SK-N-SH treated with all-trans-retinoic acid at 6 μM for 48 hours (cell line): ENCODE measurements at regions not wholly inside any gene's neighbourhood (a gene's known extent, or its start where the extent isn't known, plus 50 kb on each side); places are given as distances from the start of the nearest gene placed in this dataset.

Source experiments
- ARNTL ChIP-seq: fragments of 450-650 bp; formaldehyde crosslinking; IDR thresholded peaks from 2 replicates; pipeline ENCODE4 v1.5.0; 2020; ENCODE audit warnings: low read depth, mild to moderate bottlenecking, moderate library complexity, borderline replicate concordance
- BACH2 ChIP-seq: fragments of 250-450 bp; sonication (Bioruptor Pico); IDR thresholded peaks from 2 replicates; pipeline ENCODE4 v1.9.0; 2021; ENCODE audit warnings: mild to moderate bottlenecking, borderline replicate concordance
- CSDC2 ChIP-seq: fragments of 250-450 bp; sonication (Bioruptor Pico); IDR thresholded peaks from 2 replicates; pipeline ENCODE4 v1.5.0; 2020; ENCODE audit warnings: mild to moderate bottlenecking, moderate library complexity
- ESRRG ChIP-seq: fragments of 250-450 bp; sonication (Bioruptor Pico); IDR thresholded peaks from 2 replicates; pipeline ENCODE4 v1.6.1; 2021; ENCODE audit warnings: mild to moderate bottlenecking
- ISL1 ChIP-seq: fragments of 250-450 bp; sonication (Bioruptor Pico); IDR thresholded peaks from 2 replicates; pipeline ENCODE4 v2.1.2; 2022; ENCODE audit warnings: mild to moderate bottlenecking, moderate library complexity
- SNAI2 ChIP-seq: fragments of 250-450 bp; sonication (Bioruptor Pico); IDR thresholded peaks from 2 replicates; pipeline ENCODE4 v1.5.0; 2020; ENCODE audit warnings: mild to moderate bottlenecking, moderate library complexity
- TOX ChIP-seq: fragments of 250-450 bp; sonication (Bioruptor Pico); IDR thresholded peaks from 2 replicates; pipeline ENCODE4 v1.8.0; 2021; ENCODE audit warnings: mild to moderate bottlenecking, moderate library complexity, borderline replicate concordance
- ZC3H10 ChIP-seq: fragments of 250-450 bp; sonication (Bioruptor Pico); IDR thresholded peaks from 2 replicates; pipeline ENCODE4 v1.5.1; 2021; ENCODE audit warnings: mild to moderate bottlenecking, moderate library complexity
- ZNF8 ChIP-seq: fragments of 450-650 bp; formaldehyde crosslinking; IDR thresholded peaks from 2 replicates; pipeline ENCODE4 v1.5.0; 2020; ENCODE audit warnings: mild to moderate bottlenecking, moderate library complexity
- TF ChIP-seq, protein P1 (sequence below): fragments of 250-450 bp; sonication (Bioruptor Pico); IDR thresholded peaks from 2 replicates; pipeline ENCODE4 v1.8.0; 2020; ENCODE audit warnings: mild to moderate bottlenecking, moderate library complexity, borderline replicate concordance
- TF ChIP-seq, protein P2 (sequence below): fragments of 250-450 bp; sonication (Bioruptor Pico); IDR thresholded peaks from 2 replicates; pipeline ENCODE4 v1.5.0; 2020; ENCODE audit warnings: mild to moderate bottlenecking, moderate library complexity
- TF ChIP-seq, protein P3 (sequence below): fragments of 250-450 bp; sonication (Bioruptor Pico); IDR thresholded peaks from 2 replicates; pipeline ENCODE4 v1.8.0; 2021; ENCODE audit warnings: low read depth, mild to moderate bottlenecking, moderate library complexity, borderline replicate concordance

DNA sequence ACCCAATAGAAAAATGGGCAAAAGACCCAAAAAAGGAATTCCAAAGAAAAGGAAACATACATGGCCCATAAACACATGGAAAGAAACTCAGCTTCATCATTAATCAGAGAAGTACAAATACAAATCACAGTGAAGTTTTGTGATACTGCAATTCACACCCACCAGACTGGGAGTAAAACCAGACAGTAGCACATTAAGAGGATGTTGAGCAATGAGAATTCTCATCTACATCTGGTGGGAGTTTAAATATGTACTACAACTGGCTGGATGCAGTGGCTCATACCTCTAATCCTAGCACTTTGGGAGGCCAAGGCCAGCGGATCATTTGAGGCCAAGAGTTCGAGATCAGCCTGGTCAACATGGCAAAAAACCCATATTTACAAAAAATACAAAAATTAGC, 125.7 kb upstream of the PHACTR1 start:
- TF ChIP-seq TOX (CRISPR knock-in tag), result no peak
- no peak for TF ChIP-seq ESRRG
- TF ChIP-seq SNAI2 (CRISPR knock-in tag), result no peak
- TF ChIP-seq, protein P1, sequence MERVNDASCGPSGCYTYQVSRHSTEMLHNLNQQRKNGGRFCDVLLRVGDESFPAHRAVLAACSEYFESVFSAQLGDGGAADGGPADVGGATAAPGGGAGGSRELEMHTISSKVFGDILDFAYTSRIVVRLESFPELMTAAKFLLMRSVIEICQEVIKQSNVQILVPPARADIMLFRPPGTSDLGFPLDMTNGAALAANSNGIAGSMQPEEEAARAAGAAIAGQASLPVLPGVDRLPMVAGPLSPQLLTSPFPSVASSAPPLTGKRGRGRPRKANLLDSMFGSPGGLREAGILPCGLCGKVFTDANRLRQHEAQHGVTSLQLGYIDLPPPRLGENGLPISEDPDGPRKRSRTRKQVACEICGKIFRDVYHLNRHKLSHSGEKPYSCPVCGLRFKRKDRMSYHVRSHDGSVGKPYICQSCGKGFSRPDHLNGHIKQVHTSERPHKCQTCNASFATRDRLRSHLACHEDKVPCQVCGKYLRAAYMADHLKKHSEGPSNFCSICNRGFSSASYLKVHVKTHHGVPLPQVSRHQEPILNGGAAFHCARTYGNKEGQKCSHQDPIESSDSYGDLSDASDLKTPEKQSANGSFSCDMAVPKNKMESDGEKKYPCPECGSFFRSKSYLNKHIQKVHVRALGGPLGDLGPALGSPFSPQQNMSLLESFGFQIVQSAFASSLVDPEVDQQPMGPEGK (CRISPR knock-in tag), result no peak
- no peak for TF ChIP-seq ZC3H10 (CRISPR knock-in tag)
- TF ChIP-seq, protein P2, sequence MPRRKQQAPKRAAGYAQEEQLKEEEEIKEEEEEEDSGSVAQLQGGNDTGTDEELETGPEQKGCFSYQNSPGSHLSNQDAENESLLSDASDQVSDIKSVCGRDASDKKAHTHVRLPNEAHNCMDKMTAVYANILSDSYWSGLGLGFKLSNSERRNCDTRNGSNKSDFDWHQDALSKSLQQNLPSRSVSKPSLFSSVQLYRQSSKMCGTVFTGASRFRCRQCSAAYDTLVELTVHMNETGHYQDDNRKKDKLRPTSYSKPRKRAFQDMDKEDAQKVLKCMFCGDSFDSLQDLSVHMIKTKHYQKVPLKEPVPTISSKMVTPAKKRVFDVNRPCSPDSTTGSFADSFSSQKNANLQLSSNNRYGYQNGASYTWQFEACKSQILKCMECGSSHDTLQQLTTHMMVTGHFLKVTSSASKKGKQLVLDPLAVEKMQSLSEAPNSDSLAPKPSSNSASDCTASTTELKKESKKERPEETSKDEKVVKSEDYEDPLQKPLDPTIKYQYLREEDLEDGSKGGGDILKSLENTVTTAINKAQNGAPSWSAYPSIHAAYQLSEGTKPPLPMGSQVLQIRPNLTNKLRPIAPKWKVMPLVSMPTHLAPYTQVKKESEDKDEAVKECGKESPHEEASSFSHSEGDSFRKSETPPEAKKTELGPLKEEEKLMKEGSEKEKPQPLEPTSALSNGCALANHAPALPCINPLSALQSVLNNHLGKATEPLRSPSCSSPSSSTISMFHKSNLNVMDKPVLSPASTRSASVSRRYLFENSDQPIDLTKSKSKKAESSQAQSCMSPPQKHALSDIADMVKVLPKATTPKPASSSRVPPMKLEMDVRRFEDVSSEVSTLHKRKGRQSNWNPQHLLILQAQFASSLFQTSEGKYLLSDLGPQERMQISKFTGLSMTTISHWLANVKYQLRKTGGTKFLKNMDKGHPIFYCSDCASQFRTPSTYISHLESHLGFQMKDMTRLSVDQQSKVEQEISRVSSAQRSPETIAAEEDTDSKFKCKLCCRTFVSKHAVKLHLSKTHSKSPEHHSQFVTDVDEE, result no peak
- TF ChIP-seq ZNF8 (CRISPR knock-in tag), result no peak
- TF ChIP-seq, protein P3, sequence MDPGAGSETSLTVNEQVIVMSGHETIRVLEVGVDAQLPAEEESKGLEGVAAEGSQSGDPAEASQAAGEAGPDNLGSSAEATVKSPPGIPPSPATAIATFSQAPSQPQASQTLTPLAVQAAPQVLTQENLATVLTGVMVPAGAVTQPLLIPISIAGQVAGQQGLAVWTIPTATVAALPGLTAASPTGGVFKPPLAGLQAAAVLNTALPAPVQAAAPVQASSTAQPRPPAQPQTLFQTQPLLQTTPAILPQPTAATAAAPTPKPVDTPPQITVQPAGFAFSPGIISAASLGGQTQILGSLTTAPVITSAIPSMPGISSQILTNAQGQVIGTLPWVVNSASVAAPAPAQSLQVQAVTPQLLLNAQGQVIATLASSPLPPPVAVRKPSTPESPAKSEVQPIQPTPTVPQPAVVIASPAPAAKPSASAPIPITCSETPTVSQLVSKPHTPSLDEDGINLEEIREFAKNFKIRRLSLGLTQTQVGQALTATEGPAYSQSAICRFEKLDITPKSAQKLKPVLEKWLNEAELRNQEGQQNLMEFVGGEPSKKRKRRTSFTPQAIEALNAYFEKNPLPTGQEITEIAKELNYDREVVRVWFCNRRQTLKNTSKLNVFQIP (CRISPR knock-in tag), result no peak
- TF ChIP-seq CSDC2, result no peak
- TF ChIP-seq ISL1 (CRISPR knock-in tag), result no peak
- TF ChIP-seq ARNTL (CRISPR knock-in tag), result no peak
- no peak for TF ChIP-seq BACH2 (CRISPR knock-in tag)
